HCT116 (cell line): ENCODE measurements at regions not wholly inside any gene's neighbourhood (a gene's known extent, or its start where the extent isn't known, plus 50 kb on each side); places are given as distances from the start of the nearest gene placed in this dataset.

ENCODE experiments used
- ATAC-seq: fragments of 200-7000 bp; cut with Tn5 transposase; 2 replicates; pipeline ENCODE4 v1.9.1; 2020; ENCODE audit warnings: mild to moderate bottlenecking, moderate library complexity
- BruUV-seq: library from RNA; stranded (reverse); fragments of 400-500 nt; replicated peaks from 2 replicates; lab custom pipeline; 2021; lab: Mats Ljungman, UMichigan
- CTCF ChIA-PET: fragments of 300-600 bp; sonication (Branson Sonifier 250); formaldehyde crosslinking; loops from one replicate; lab custom pipeline; 2021; ENCODE audit warnings: antibody characterized with exemption; lab: Charles Lee
- POLR2A ChIA-PET: fragments of 300-600, 350-600 bp; sonication (Branson Sonifier 250); formaldehyde crosslinking; loops from one replicate; lab custom pipeline; 2021; ENCODE audit warnings: antibody characterized with exemption; lab: Charles Lee
- RAD21 ChIA-PET, 2 experiments: fragments of 300-600 bp; sonication (Branson Sonifier 250); formaldehyde crosslinking; loops; one replicate each; lab custom pipeline; 2023; ENCODE audit warnings: low total read pairs in 2 of 2; ENCODE audit not compliant: uncharacterized antibody in 2 of 2, unreplicated experiment in 2 of 2, low non-redundant PET in 1 of 2; lab: Charles Lee
- DNase-seq: peaks from one replicate; pipeline ENCODE4 v3.0.0-alpha.2; 2010; ENCODE audit warnings: low read depth, low spot score
- H2AFZ ChIP-seq: fragments of 200-600 bp; shearing (Covaris generic), sonication (generic); 2 replicates; pipeline ENCODE4 v1.6.1; 2017; ENCODE audit warnings: low read depth, mixed run types, mixed read lengths, antibody characterized with exemption, low read length; ENCODE audit not compliant: poor library complexity, severe bottlenecking
- H3K27ac ChIP-seq: 2 replicates; pipeline ENCODE4 v1.5.1; 2012; ENCODE audit warnings: low read depth, low read length
- H3K27me3 ChIP-seq: fragments of 200-600 bp; sonication (generic); 2 replicates; pipeline ENCODE4 v1.6.1; 2016; ENCODE audit warnings: mixed run types, low read length, mixed read lengths; ENCODE audit not compliant: insufficient read depth
- H3K36me3 ChIP-seq, 2 experiments: fragments of 200-500 bp in 1 of 2; fragments of 200-600 bp in 1 of 2; sonication (Bioruptor generic) in 1 of 2; sonication (generic) in 1 of 2; 2 replicates each; pipeline versions ENCODE4 v1.5.1 to v1.6.1; 2014 to 2016; ENCODE audit warnings: low read length in 2 of 2, inconsistent platforms in 1 of 2, mixed read lengths in 1 of 2, mixed run types in 1 of 2; ENCODE audit not compliant: insufficient read depth in 2 of 2, control insufficient read depth in 1 of 2
- H3K4me1 ChIP-seq, 2 experiments: fragments of 200-600 bp in 1 of 2; sonication (generic) in 1 of 2; 2 replicates each; pipeline versions ENCODE4 v1.5.1 to v1.6.1; 2012 to 2017; ENCODE audit warnings: low read length in 2 of 2, inconsistent platforms in 1 of 2, mild to moderate bottlenecking in 1 of 2, mixed read lengths in 1 of 2, mixed run types in 1 of 2, moderate library complexity in 1 of 2; ENCODE audit not compliant: insufficient read depth in 2 of 2, control insufficient read depth in 1 of 2
- H3K4me2 ChIP-seq: fragments of 200-600 bp; sonication (generic); 2 replicates; pipeline ENCODE4 v1.6.1; 2017; ENCODE audit warnings: mixed run types, low read length, mixed read lengths
- H3K4me3 ChIP-seq, 2 experiments: fragments of 200-600 bp in 1 of 2; sonication (generic) in 1 of 2; replicated peaks in 1 of 2; 2 replicates each; pipeline ENCODE4 v1.5.1; 2011 to 2016; ENCODE audit warnings: low read length in 2 of 2, control low read depth in 1 of 2, low read depth in 1 of 2, mild to moderate bottlenecking in 1 of 2, mixed read lengths in 1 of 2, mixed run types in 1 of 2
- H3K79me2 ChIP-seq: fragments of 200-600 bp; sonication (generic); 2 replicates; pipeline ENCODE4 v1.6.1; 2017; ENCODE audit warnings: mild to moderate bottlenecking, mixed run types, low read length, moderate library complexity, mixed read lengths; ENCODE audit not compliant: insufficient read depth
- H3K9ac ChIP-seq: fragments of 200-600 bp; sonication (generic); 2 replicates; pipeline ENCODE4 v1.6.1; 2016; ENCODE audit warnings: low read length, mixed read lengths
- H3K9me2 ChIP-seq: fragments of 200-600 bp; sonication (generic), shearing (Covaris generic); 2 replicates; pipeline ENCODE4 v1.6.1; 2017; ENCODE audit warnings: mixed run types, mild to moderate bottlenecking, moderate library complexity; ENCODE audit not compliant: insufficient read depth
- H3K9me3 ChIP-seq, 2 experiments: fragments of 200-500 bp in 1 of 2; fragments of 200-600 bp in 1 of 2; sonication (Bioruptor generic) in 1 of 2; sonication (generic) in 1 of 2; 2 replicates each; pipeline ENCODE4 v1.6.1; 2014 to 2017; ENCODE audit warnings: low read length in 2 of 2, mixed read lengths in 2 of 2, inconsistent platforms in 1 of 2, low read depth in 1 of 2, mild to moderate bottlenecking in 1 of 2, mixed run types in 1 of 2, moderate library complexity in 1 of 2; ENCODE audit not compliant: control insufficient read depth in 1 of 2, insufficient read depth in 1 of 2
- H4K20me1 ChIP-seq: fragments of 200-600 bp; sonication (generic), shearing (Covaris generic); 2 replicates; pipeline ENCODE4 v1.6.1; 2017; ENCODE audit warnings: mixed run types, mild to moderate bottlenecking, moderate library complexity; ENCODE audit not compliant: insufficient read depth
- CEBPB ChIP-seq: IDR thresholded peaks from 2 replicates; pipeline ENCODE4 v1.6.1; 2012; ENCODE audit warnings: low read depth
- EGR1 ChIP-seq: IDR thresholded peaks from 2 replicates; pipeline ENCODE4 v1.6.1; 2012; ENCODE audit warnings: low read depth
- EZH2 ChIP-seq: fragments of 200-600 bp; sonication (generic); IDR thresholded peaks from 2 replicates; pipeline ENCODE4 v1.6.1; 2017; ENCODE audit warnings: antibody characterized with exemption, mixed run types
- EZH2phosphoT487 ChIP-seq: fragments of 200-600 bp; IDR thresholded peaks from 2 replicates; pipeline ENCODE4 v1.6.1; 2018; ENCODE audit warnings: antibody characterized with exemption, borderline replicate concordance
- FOSL1 ChIP-seq: IDR thresholded peaks from 2 replicates; pipeline ENCODE4 v1.6.1; 2012; ENCODE audit warnings: low read depth
- RAD21 ChIP-seq: IDR thresholded peaks from 2 replicates; pipeline ENCODE4 v1.6.1; 2012; ENCODE audit warnings: low read depth, mild to moderate bottlenecking
- SRF ChIP-seq: IDR thresholded peaks from 2 replicates; pipeline ENCODE4 v1.6.1; 2012; ENCODE audit warnings: low read depth
- TCF7L2 ChIP-seq: IDR thresholded peaks from 2 replicates; pipeline ENCODE4 v1.7.0; 2011; ENCODE audit warnings: borderline replicate concordance, inconsistent platforms; ENCODE audit not compliant: insufficient read depth, insufficient read length; ENCODE audit errors: extremely low read depth
- YY1 ChIP-seq: IDR thresholded peaks from 2 replicates; pipeline ENCODE4 v1.6.1; 2011; ENCODE audit warnings: low read length, low read depth, moderate library complexity, mild to moderate bottlenecking; ENCODE audit not compliant: insufficient replicate concordance; ENCODE audit errors: extremely low read depth
- ZFX ChIP-seq: fragments of 450-650 bp; IDR thresholded peaks from 2 replicates; pipeline ENCODE4 v1.6.1; 2017
- ZNF274 ChIP-seq: fragments of 200-500 bp; sonication (Bioruptor generic); IDR thresholded peaks from 2 replicates; pipeline ENCODE4 v1.6.1; 2014; ENCODE audit warnings: mild to moderate bottlenecking, low read depth, low read length, inconsistent platforms
- intact Hi-C: fragments of 100-400 bp; cut with micrococcal nuclease; formaldehyde crosslinking; loops from 2 replicates; pipeline ENCODE4 v1.10.0; 2022
- TF ChIP-seq, protein P1 (sequence below): IDR thresholded peaks from 2 replicates; pipeline ENCODE4 v1.6.1; 2011; ENCODE audit warnings: mild to moderate bottlenecking, low read length, moderate library complexity; ENCODE audit not compliant: insufficient replicate concordance; ENCODE audit errors: extremely low read depth
- TF ChIP-seq, protein P2 (sequence below): IDR thresholded peaks from 2 replicates; pipeline ENCODE4 v1.6.1; 2012; ENCODE audit warnings: low read depth

DNA sequence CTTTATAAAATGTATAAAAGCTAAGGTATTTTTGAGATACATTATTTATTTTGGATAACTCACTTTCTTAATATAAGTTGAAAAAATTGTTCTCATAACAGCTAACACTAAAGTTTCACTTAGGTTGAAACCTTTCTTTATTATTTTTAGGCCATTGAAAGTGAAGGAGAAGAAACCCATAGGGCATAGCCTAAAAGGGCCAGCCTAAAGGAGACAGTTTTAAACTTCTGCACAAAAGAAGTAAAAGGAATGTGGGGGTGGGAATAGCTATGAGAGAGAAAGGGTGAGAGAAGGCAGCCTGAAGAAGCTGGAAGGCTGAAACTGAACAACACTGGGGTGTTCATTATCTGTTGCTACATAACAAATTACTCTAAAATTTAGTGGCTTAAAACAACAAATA, 57.6 kb upstream of the RAPGEF2 start:
- Histone ChIP-seq H3K4me3 (no peak overlapping the region), H3K9me2 (no peaks in the 10 kb centered on the region), H3K27ac (no peak overlapping the region), H4K20me1 (no peaks in the 10 kb centered on the region), H3K36me3 (no peaks in the 10 kb centered on the region), H2AFZ (no peak overlapping the region), H3K4me1 (peaks cover 0 to 5% of the 10 kb centered on the region in 2 experiments; a peak in 2 of 4 replicates), H3K4me2 (no peak overlapping the region), H3K9ac (no peak overlapping the region)
- no peak for DNase-seq
- RAD21 ChIA-PET, result no interaction called here
- BruUV-seq, result no TSS peak
- ATAC-seq, result no peak
- intact Hi-C loops, result no loop called here
- no peak for TF ChIP-seq EZH2phosphoT487
- no peak for TF ChIP-seq RAD21
- TF ChIP-seq EZH2, result no peak
- TF ChIP-seq SRF, result no peak
- no peak for TF ChIP-seq YY1
- TF ChIP-seq, protein P1, sequence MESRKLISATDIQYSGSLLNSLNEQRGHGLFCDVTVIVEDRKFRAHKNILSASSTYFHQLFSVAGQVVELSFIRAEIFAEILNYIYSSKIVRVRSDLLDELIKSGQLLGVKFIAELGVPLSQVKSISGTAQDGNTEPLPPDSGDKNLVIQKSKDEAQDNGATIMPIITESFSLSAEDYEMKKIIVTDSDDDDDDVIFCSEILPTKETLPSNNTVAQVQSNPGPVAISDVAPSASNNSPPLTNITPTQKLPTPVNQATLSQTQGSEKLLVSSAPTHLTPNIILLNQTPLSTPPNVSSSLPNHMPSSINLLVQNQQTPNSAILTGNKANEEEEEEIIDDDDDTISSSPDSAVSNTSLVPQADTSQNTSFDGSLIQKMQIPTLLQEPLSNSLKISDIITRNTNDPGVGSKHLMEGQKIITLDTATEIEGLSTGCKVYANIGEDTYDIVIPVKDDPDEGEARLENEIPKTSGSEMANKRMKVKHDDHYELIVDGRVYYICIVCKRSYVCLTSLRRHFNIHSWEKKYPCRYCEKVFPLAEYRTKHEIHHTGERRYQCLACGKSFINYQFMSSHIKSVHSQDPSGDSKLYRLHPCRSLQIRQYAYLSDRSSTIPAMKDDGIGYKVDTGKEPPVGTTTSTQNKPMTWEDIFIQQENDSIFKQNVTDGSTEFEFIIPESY, result no peak
- TF ChIP-seq, protein P2, sequence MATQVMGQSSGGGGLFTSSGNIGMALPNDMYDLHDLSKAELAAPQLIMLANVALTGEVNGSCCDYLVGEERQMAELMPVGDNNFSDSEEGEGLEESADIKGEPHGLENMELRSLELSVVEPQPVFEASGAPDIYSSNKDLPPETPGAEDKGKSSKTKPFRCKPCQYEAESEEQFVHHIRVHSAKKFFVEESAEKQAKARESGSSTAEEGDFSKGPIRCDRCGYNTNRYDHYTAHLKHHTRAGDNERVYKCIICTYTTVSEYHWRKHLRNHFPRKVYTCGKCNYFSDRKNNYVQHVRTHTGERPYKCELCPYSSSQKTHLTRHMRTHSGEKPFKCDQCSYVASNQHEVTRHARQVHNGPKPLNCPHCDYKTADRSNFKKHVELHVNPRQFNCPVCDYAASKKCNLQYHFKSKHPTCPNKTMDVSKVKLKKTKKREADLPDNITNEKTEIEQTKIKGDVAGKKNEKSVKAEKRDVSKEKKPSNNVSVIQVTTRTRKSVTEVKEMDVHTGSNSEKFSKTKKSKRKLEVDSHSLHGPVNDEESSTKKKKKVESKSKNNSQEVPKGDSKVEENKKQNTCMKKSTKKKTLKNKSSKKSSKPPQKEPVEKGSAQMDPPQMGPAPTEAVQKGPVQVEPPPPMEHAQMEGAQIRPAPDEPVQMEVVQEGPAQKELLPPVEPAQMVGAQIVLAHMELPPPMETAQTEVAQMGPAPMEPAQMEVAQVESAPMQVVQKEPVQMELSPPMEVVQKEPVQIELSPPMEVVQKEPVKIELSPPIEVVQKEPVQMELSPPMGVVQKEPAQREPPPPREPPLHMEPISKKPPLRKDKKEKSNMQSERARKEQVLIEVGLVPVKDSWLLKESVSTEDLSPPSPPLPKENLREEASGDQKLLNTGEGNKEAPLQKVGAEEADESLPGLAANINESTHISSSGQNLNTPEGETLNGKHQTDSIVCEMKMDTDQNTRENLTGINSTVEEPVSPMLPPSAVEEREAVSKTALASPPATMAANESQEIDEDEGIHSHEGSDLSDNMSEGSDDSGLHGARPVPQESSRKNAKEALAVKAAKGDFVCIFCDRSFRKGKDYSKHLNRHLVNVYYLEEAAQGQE, result no peak
- TF ChIP-seq CEBPB, result no peak
- no peak for TF ChIP-seq TCF7L2
- TF ChIP-seq FOSL1, result no peak
- no peak for TF ChIP-seq ZNF274
- TF ChIP-seq ZFX, result no peak
- no peak for TF ChIP-seq EGR1
- TF ChIP-seq, all 23 proteins: peak for 0
- H3K27me3 ChIP-seq, result no peaks in the 10 kb centered on the region
- CTCF ChIA-PET, result no interaction called here
- POLR2A ChIA-PET, result no interaction called here
- H3K79me2 ChIP-seq, result no peaks in the 10 kb centered on the region
- H3K9me3 ChIP-seq, result no peaks in the 10 kb centered on the region
